Skeletal muscle satellite cell (primary cell): ENCODE measurements at regions not wholly inside any gene's neighbourhood (a gene's known extent, or its start where the extent isn't known, plus 50 kb on each side); places are given as distances from the start of the nearest gene placed in this dataset.
A peak's percentile ranks its signal among the peaks of the same experiment; 100 is the strongest.

Source experiments
- H3K27me3 ChIP-seq: 2 replicates; pipeline ENCODE4 v1.7.0; 2013; ENCODE audit warnings: low read length; ENCODE audit not compliant: control insufficient read depth, insufficient read depth
- H3K36me3 ChIP-seq: 2 replicates; pipeline ENCODE4 v1.7.0; 2013; ENCODE audit warnings: mild to moderate bottlenecking, control low read depth, low read length; ENCODE audit not compliant: insufficient read depth
- H3K4me1 ChIP-seq: 2 replicates; pipeline ENCODE4 v1.7.0; 2013; ENCODE audit warnings: low read length; ENCODE audit not compliant: control insufficient read depth, insufficient read depth
- H3K4me2 ChIP-seq: 2 replicates; pipeline ENCODE4 v1.7.0; 2013; ENCODE audit warnings: mild to moderate bottlenecking, low read length
- H3K4me3 ChIP-seq: 2 replicates; pipeline ENCODE4 v1.7.0; 2013; ENCODE audit warnings: low read length
- H3K9ac ChIP-seq: 2 replicates; pipeline ENCODE4 v1.7.0; 2013; ENCODE audit warnings: mild to moderate bottlenecking, low read depth, low read length, moderate library complexity
- H3K9me3 ChIP-seq: replicated peaks from 2 replicates; pipeline ENCODE4 v1.7.0; 2013; ENCODE audit warnings: mild to moderate bottlenecking, control low read depth, low read length

- no peaks in the 10 kb centered on the region for H3K9me3 ChIP-seq
- no peaks in the 10 kb centered on the region for H3K4me1 ChIP-seq
- no peaks in the 10 kb centered on the region for H3K27me3 ChIP-seq
- H3K4me2 ChIP-seq, result no peak overlapping the region
- no peak overlapping the region for H3K4me3 ChIP-seq
- no peaks in the 10 kb centered on the region for H3K36me3 ChIP-seq
- no peak overlapping the region for H3K9ac ChIP-seq
Observed at GRCh38 chr2:18682681-18683080, 93.3 kb upstream of the NT5C1B start.

- H3K27me3 ChIP-seq, result no peaks in the 10 kb centered on the region
- H3K4me3 ChIP-seq, result no peak overlapping the region
Observed at GRCh38 chr2:18677280-18677679, 87.9 kb upstream of the NT5C1B start.

GRCh38 chr2:18674309-18674708, 84.9 kb upstream of the NT5C1B start:
- no peaks in the 10 kb centered on the region for H3K9me3 ChIP-seq
- H3K4me2 ChIP-seq, result no peak overlapping the region
- no peaks in the 10 kb centered on the region for H3K4me1 ChIP-seq
- no peak overlapping the region for H3K4me3 ChIP-seq
- H3K9ac ChIP-seq, result no peak overlapping the region
- H3K27me3 ChIP-seq, result no peaks in the 10 kb centered on the region
- H3K36me3 ChIP-seq, result peaks cover 3% of the 10 kb centered on the region

More at GRCh38 chr2:18677280-18677679, 87.9 kb upstream of the NT5C1B start:
- Histone ChIP-seq H3K9me3 (no peaks in the 10 kb centered on the region), H3K4me2 (no peak overlapping the region), H3K36me3 (peaks cover 3% of the 10 kb centered on the region), H3K4me1 (no peaks in the 10 kb centered on the region), H3K9ac (no peak overlapping the region)

- Histone ChIP-seq H3K4me1 (no peaks in the 10 kb centered on the region), H3K4me3 (no peak overlapping the region), H3K27me3 (no peaks in the 10 kb centered on the region), H3K4me2 (no peak overlapping the region), H3K36me3 (peaks cover 3% of the 10 kb centered on the region), H3K9ac (no peak overlapping the region), H3K9me3 (no peaks in the 10 kb centered on the region)
Observed at GRCh38 chr2:18671363-18671762, 82.0 kb upstream of the NT5C1B start.

- peaks cover 5% of the 10 kb centered on the region for H3K4me1 ChIP-seq
- H3K36me3 ChIP-seq, result no peaks in the 10 kb centered on the region
- H3K27me3 ChIP-seq, result no peaks in the 10 kb centered on the region
- no peaks in the 10 kb centered on the region for H3K9me3 ChIP-seq
- no peak overlapping the region for H3K9ac ChIP-seq
- no peak overlapping the region for H3K4me3 ChIP-seq
- H3K4me2 ChIP-seq, result no peak overlapping the region
Observed at GRCh38 chr2:18668221-18668620, 78.9 kb upstream of the NT5C1B start.

- Histone ChIP-seq H3K4me3 (no peak overlapping the region), H3K36me3 (no peaks in the 10 kb centered on the region), H3K27me3 (no peaks in the 10 kb centered on the region), H3K9me3 (no peaks in the 10 kb centered on the region), H3K9ac (no peak overlapping the region), H3K4me2 (no peak overlapping the region), H3K4me1 (peaks cover 16% of the 10 kb centered on the region)
Observed at GRCh38 chr2:18664421-18664820, 75.1 kb upstream of the NT5C1B start.

- Histone ChIP-seq H3K9me3 (no peaks in the 10 kb centered on the region), H3K36me3 (no peaks in the 10 kb centered on the region), H3K4me3 (no peak overlapping the region), H3K27me3 (no peaks in the 10 kb centered on the region), H3K9ac (no peak overlapping the region), H3K4me1 (peaks cover 16% of the 10 kb centered on the region), H3K4me2 (no peak overlapping the region)
Observed at GRCh38 chr2:18663861-18664260, 74.5 kb upstream of the NT5C1B start.

- Histone ChIP-seq H3K9me3 (no peaks in the 10 kb centered on the region), H3K27me3 (no peaks in the 10 kb centered on the region), H3K4me2 (no peak overlapping the region), H3K36me3 (no peaks in the 10 kb centered on the region), H3K4me1 (peaks cover 16% of the 10 kb centered on the region), H3K9ac (no peak overlapping the region), H3K4me3 (no peak overlapping the region)
Observed at GRCh38 chr2:18662689-18663088, 73.3 kb upstream of the NT5C1B start.

GRCh38 chr2:18659915-18660314, 70.5 kb upstream of the NT5C1B start:
- H3K4me3 ChIP-seq, result no peak overlapping the region
- no peaks in the 10 kb centered on the region for H3K9me3 ChIP-seq
- H3K9ac ChIP-seq, result no peak overlapping the region
- H3K4me1 ChIP-seq, result peaks cover 16% of the 10 kb centered on the region
- H3K27me3 ChIP-seq, result no peaks in the 10 kb centered on the region
- H3K4me2 ChIP-seq, result no peak overlapping the region
- H3K36me3 ChIP-seq, result no peaks in the 10 kb centered on the region

- Histone ChIP-seq H3K4me1 (peaks cover 17% of the 10 kb centered on the region), H3K9me3 (no peaks in the 10 kb centered on the region), H3K36me3 (no peaks in the 10 kb centered on the region), H3K4me3 (no peak overlapping the region), H3K9ac (no peak overlapping the region), H3K27me3 (no peaks in the 10 kb centered on the region), H3K4me2 (no peak overlapping the region)
Observed at GRCh38 chr2:18656048-18656447, 66.7 kb upstream of the NT5C1B start.

- no peaks in the 10 kb centered on the region for H3K36me3 ChIP-seq
- no peak overlapping the region for H3K4me3 ChIP-seq
- H3K9me3 ChIP-seq, result no peaks in the 10 kb centered on the region
- H3K4me1 ChIP-seq, result peaks cover 17% of the 10 kb centered on the region
- peak overlapping the region; percentile 61 for H3K9ac ChIP-seq
- H3K27me3 ChIP-seq, result no peaks in the 10 kb centered on the region
- peak overlapping the region; percentile 8 for H3K4me2 ChIP-seq
Observed at GRCh38 chr2:18651842-18652774, 62.7 kb upstream of the NT5C1B start.

GRCh38 chr2:18650221-18650620, 60.9 kb upstream of the NT5C1B start:
- no peaks in the 10 kb centered on the region for H3K27me3 ChIP-seq
- no peaks in the 10 kb centered on the region for H3K9me3 ChIP-seq
- H3K9ac ChIP-seq, result no peak overlapping the region
- H3K4me2 ChIP-seq, result no peak overlapping the region
- H3K4me3 ChIP-seq, result no peak overlapping the region
- H3K4me1 ChIP-seq, result peaks cover 19% of the 10 kb centered on the region
- no peaks in the 10 kb centered on the region for H3K36me3 ChIP-seq
